Caco-2 (cell line): ENCODE measurements at regions not wholly inside any gene's neighbourhood (a gene's known extent, or its start where the extent isn't known, plus 50 kb on each side); places are given as distances from the start of the nearest gene placed in this dataset.

ENCODE experiments used
- BruUV-seq: library from RNA; stranded (reverse); fragments of 400-500 nt; replicated peaks from 2 replicates; lab custom pipeline; 2021; lab: Mats Ljungman, UMichigan
- CTCF ChIA-PET: fragments of 300-600 bp; sonication (Branson Sonifier 250); formaldehyde crosslinking; loops from one replicate; lab custom pipeline; 2022; ENCODE audit warnings: antibody characterized with exemption; lab: Charles Lee
- POLR2A ChIA-PET: fragments of 300-600 bp; sonication (Branson Sonifier 250); formaldehyde crosslinking; loops from one replicate; lab custom pipeline; 2022; ENCODE audit warnings: antibody characterized with exemption; lab: Charles Lee
- DNase-seq, 2 experiments: peaks; one replicate each; pipeline versions ENCODE4 v3.0.0 to v3.0.0-alpha.2; 2020 to 2022
- H3K27me3 ChIP-seq: replicated peaks from 2 replicates; pipeline ENCODE4 v1.6.0; 2011; ENCODE audit warnings: low read length; ENCODE audit not compliant: control insufficient read depth, insufficient read depth
- H3K36me3 ChIP-seq: 2 replicates; pipeline ENCODE4 v1.5.1; 2011; ENCODE audit warnings: low read length; ENCODE audit not compliant: control insufficient read depth, insufficient read depth
- H3K4me1 ChIP-seq: fragments of 250-450 bp; sonication (Bioruptor Pico); 2 replicates; pipeline ENCODE4 v1.5.1; 2020; ENCODE audit warnings: mild to moderate bottlenecking
- H3K4me3 ChIP-seq: 2 replicates; pipeline ENCODE4 v1.5.1; 2011; ENCODE audit warnings: low read depth, mild to moderate bottlenecking, control low read depth, low read length
- H3K9me3 ChIP-seq: fragments of 250-450 bp; sonication (Bioruptor Pico); 2 replicates; pipeline ENCODE4 v1.5.1; 2020; ENCODE audit warnings: mild to moderate bottlenecking, moderate library complexity
- H3K27ac Mint-ChIP-seq: one replicate; pipeline ENCODE4 v1.8.0; 2022; ENCODE audit warnings: mixed read lengths; ENCODE audit not compliant: unreplicated experiment
- H3K27me3 Mint-ChIP-seq: one replicate; pipeline ENCODE4 v1.8.0; 2022; ENCODE audit warnings: mixed read lengths; ENCODE audit not compliant: insufficient read depth, unreplicated experiment
- H3K36me3 Mint-ChIP-seq: one replicate; pipeline ENCODE4 v1.8.0; 2022; ENCODE audit warnings: mild to moderate bottlenecking, mixed read lengths; ENCODE audit not compliant: insufficient read depth, unreplicated experiment
- H3K4me1 Mint-ChIP-seq: one replicate; pipeline ENCODE4 v1.8.0; 2022; ENCODE audit warnings: low read depth, mixed read lengths; ENCODE audit not compliant: unreplicated experiment
- H3K4me3 Mint-ChIP-seq: one replicate; pipeline ENCODE4 v1.8.0; 2022; ENCODE audit warnings: mild to moderate bottlenecking, moderate library complexity, mixed read lengths; ENCODE audit not compliant: unreplicated experiment
- H3K9me3 Mint-ChIP-seq: one replicate; pipeline ENCODE4 v1.8.0; 2022; ENCODE audit warnings: mixed read lengths; ENCODE audit not compliant: unreplicated experiment
- intact Hi-C: fragments of 100-400 bp; cut with micrococcal nuclease; formaldehyde crosslinking; loops from one replicate; pipeline ENCODE4 v1.10.0; 2022; ENCODE audit not compliant: unreplicated experiment
- TF ChIP-seq, protein P1 (sequence below), 2 experiments: fragments of 200-600 bp in 1 of 2; IDR thresholded peaks; 1 replicate in 1 of 2; 2 replicates in 1 of 2; pipeline versions ENCODE4 v1.5.1 to v1.8.0; 2011 to 2022; ENCODE audit warnings: antibody characterized with exemption in 1 of 2, control low read depth in 1 of 2, inconsistent platforms in 1 of 2, low read depth in 1 of 2, low read length in 1 of 2, mild to moderate bottlenecking in 1 of 2, moderate library complexity in 1 of 2; ENCODE audit not compliant: insufficient read depth in 1 of 2, severe bottlenecking in 1 of 2, unreplicated experiment in 1 of 2

- Histone ChIP-seq H3K4me1 (0 out of 2 replicates have a peak, but pooled peaks cover 10% of the 10 kb centered on the region), H3K4me3 (no peak overlapping the region), H3K9me3 (no peaks in the 10 kb centered on the region), H3K27me3 (no peaks in the 10 kb centered on the region; the same call in 1 of the 2 replicates), H3K36me3 (no peaks in the 10 kb centered on the region)
- CTCF ChIA-PET: no interaction called here
- H3K9me3 Mint-ChIP-seq: no peaks in the 10 kb centered on the region
- H3K4me1 Mint-ChIP-seq: no peaks in the 10 kb centered on the region
- H3K27me3 Mint-ChIP-seq: peaks cover 6% of the 10 kb centered on the region
- H3K27ac Mint-ChIP-seq: no peak overlapping the region
- BruUV-seq: no TSS peak
- TF ChIP-seq, protein P1, sequence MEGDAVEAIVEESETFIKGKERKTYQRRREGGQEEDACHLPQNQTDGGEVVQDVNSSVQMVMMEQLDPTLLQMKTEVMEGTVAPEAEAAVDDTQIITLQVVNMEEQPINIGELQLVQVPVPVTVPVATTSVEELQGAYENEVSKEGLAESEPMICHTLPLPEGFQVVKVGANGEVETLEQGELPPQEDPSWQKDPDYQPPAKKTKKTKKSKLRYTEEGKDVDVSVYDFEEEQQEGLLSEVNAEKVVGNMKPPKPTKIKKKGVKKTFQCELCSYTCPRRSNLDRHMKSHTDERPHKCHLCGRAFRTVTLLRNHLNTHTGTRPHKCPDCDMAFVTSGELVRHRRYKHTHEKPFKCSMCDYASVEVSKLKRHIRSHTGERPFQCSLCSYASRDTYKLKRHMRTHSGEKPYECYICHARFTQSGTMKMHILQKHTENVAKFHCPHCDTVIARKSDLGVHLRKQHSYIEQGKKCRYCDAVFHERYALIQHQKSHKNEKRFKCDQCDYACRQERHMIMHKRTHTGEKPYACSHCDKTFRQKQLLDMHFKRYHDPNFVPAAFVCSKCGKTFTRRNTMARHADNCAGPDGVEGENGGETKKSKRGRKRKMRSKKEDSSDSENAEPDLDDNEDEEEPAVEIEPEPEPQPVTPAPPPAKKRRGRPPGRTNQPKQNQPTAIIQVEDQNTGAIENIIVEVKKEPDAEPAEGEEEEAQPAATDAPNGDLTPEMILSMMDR (IDR thresholded peaks at IDR 0.05; ENCODE audit: insufficient read depth in 1 of 2, low read depth in 1 of 2, low read length in 1 of 2, severe bottlenecking in 1 of 2, unreplicated experiment in 1 of 2): no peak
- DNase-seq: no peak
- H3K4me3 Mint-ChIP-seq: no peak overlapping the region
- intact Hi-C loops: loop anchor here (1.0 to 5.0 kb wide), 5 partner anchors 22 to 334 kb away; no protein-coding TSS in a partner anchor
- POLR2A ChIA-PET: no interaction called here
- H3K36me3 Mint-ChIP-seq: no peaks in the 10 kb centered on the region
Observed at GRCh38 chr6:53436526-53437303, 88.0 kb upstream of the ELOVL5 start.

GRCh38 chr6:53433951-53434285 lies 85.2 kb upstream of the ELOVL5 start:
- POLR2A ChIA-PET: no interaction called here
- DNase-seq: no peak
- Histone ChIP-seq H3K27me3 (no peaks in the 10 kb centered on the region; the same call in 1 of the 2 replicates), H3K9me3 (no peaks in the 10 kb centered on the region), H3K4me3 (no peak overlapping the region), H3K36me3 (no peaks in the 10 kb centered on the region), H3K4me1 (0 out of 2 replicates have a peak, but pooled peaks cover 10% of the 10 kb centered on the region)
- H3K4me1 Mint-ChIP-seq: no peaks in the 10 kb centered on the region
- intact Hi-C loops: no loop called here
- H3K4me3 Mint-ChIP-seq: no peak overlapping the region
- TF ChIP-seq, protein P1 (IDR thresholded peaks at IDR 0.05; ENCODE audit: insufficient read depth in 1 of 2, low read depth in 1 of 2, low read length in 1 of 2, severe bottlenecking in 1 of 2, unreplicated experiment in 1 of 2): no peak
- H3K27me3 Mint-ChIP-seq: peaks cover 23% of the 10 kb centered on the region
- H3K27ac Mint-ChIP-seq: no peak overlapping the region
- H3K9me3 Mint-ChIP-seq: no peaks in the 10 kb centered on the region
- CTCF ChIA-PET: no interaction called here
- no TSS peak for BruUV-seq
- no peaks in the 10 kb centered on the region for H3K36me3 Mint-ChIP-seq

- H3K4me1 Mint-ChIP-seq: no peaks in the 10 kb centered on the region
- CTCF ChIA-PET: interaction anchor here (0.6 kb wide), 1 partner anchor 36 kb away, joined by 3 read pairs; no protein-coding TSS in a partner anchor
- no peaks in the 10 kb centered on the region for H3K9me3 ChIP-seq
- H3K4me1 ChIP-seq: 0 out of 2 replicates have a peak, but pooled peaks cover 10% of the 10 kb centered on the region
- no peak overlapping the region for H3K4me3 ChIP-seq
- no peak overlapping the region for H3K4me3 Mint-ChIP-seq
- no peaks in the 10 kb centered on the region for H3K36me3 Mint-ChIP-seq
- peaks cover 24% of the 10 kb centered on the region for H3K27me3 Mint-ChIP-seq
- POLR2A ChIA-PET: interaction anchor here (0.7 kb wide), 1 partner anchor 74 kb away, joined by 3 read pairs; no protein-coding TSS in a partner anchor
- no peak overlapping the region for H3K27ac Mint-ChIP-seq
- no peaks in the 10 kb centered on the region for H3K9me3 Mint-ChIP-seq
- H3K36me3 ChIP-seq: no peaks in the 10 kb centered on the region
- no TSS peak for BruUV-seq
- H3K27me3 ChIP-seq: no peaks in the 10 kb centered on the region; the same call in 1 of the 2 replicates
- intact Hi-C loops: no loop called here
- DNase-seq: no peak
- TF ChIP-seq, protein P1 (IDR thresholded peaks at IDR 0.05; ENCODE audit: insufficient read depth in 1 of 2, low read depth in 1 of 2, low read length in 1 of 2, severe bottlenecking in 1 of 2, unreplicated experiment in 1 of 2): no peak
Observed at GRCh38 chr6:53433261-53433950, 84.7 kb upstream of the ELOVL5 start.
